ENCODE measurements at regions not wholly inside any gene's neighbourhood (a gene's known extent, or its start where the extent isn't known, plus 50 kb on each side); places are given as distances from the start of the nearest gene placed in this dataset.
"Not testable (repeated sequence)": the region's sequence is repeated elsewhere in the genome, so short reads cannot be mapped to it uniquely, and the experiment has no call there.

- no peak for DNase-seq
Observed at GRCh38 chr3:4030624-4031023, 231.4 kb downstream of the LRRN1 start.

GRCh38 chr3:4033296-4033695 lies 234.1 kb downstream of the LRRN1 start:
- no peak for DNase-seq

GRCh38 chr3:4036046-4036445 lies 236.8 kb downstream of the LRRN1 start:
- DNase-seq, result no peak

GRCh38 chr3:4038351-4038750 lies 239.1 kb downstream of the LRRN1 start:
- DNase-seq, result no peak

- DNase-seq, result no peak
Observed at GRCh38 chr3:4042070-4042469, 242.8 kb downstream of the LRRN1 start.

GRCh38 chr3:4042869-4043268 lies 243.6 kb downstream of the LRRN1 start:
- no peak for DNase-seq

GRCh38 chr3:4043867-4044575 lies 244.8 kb downstream of the LRRN1 start:
- no peak for DNase-seq

GRCh38 chr3:4044619-4045018 lies 245.4 kb downstream of the LRRN1 start:
- DNase-seq, result no peak

- no peak for DNase-seq
Observed at GRCh38 chr3:4045756-4046155, 246.5 kb downstream of the LRRN1 start.

GRCh38 chr3:4047366-4047765 lies 248.1 kb downstream of the LRRN1 start:
- DNase-seq, result no peak

GRCh38 chr3:4052706-4053105 lies 250.5 kb upstream of the SETMAR start:
- no peak for DNase-seq

- DNase-seq, result no peak
Observed at GRCh38 chr3:4053975-4054374, 249.2 kb upstream of the SETMAR start.

GRCh38 chr3:4060064-4060463 lies 243.1 kb upstream of the SETMAR start:
- DNase-seq, result no peak

- DNase-seq, result no peak
Observed at GRCh38 chr3:4060603-4061002, 242.6 kb upstream of the SETMAR start.

- DNase-seq, result no peak
Observed at GRCh38 chr3:4061195-4061594, 242.0 kb upstream of the SETMAR start.

- no peak for DNase-seq
Observed at GRCh38 chr3:4061783-4062360, 241.3 kb upstream of the SETMAR start.

GRCh38 chr3:4062621-4063020 lies 240.5 kb upstream of the SETMAR start:
- no peak for DNase-seq

GRCh38 chr3:4063916-4064574 lies 239.1 kb upstream of the SETMAR start:
- DNase-seq, result no peak

- no peak for DNase-seq
Observed at GRCh38 chr3:4065085-4065484, 238.1 kb upstream of the SETMAR start.

GRCh38 chr3:4065554-4065953 lies 237.6 kb upstream of the SETMAR start:
- DNase-seq, result no peak

GRCh38 chr3:4067893-4068292 lies 235.3 kb upstream of the SETMAR start:
- peak; percentile 2 for DNase-seq

- DNase-seq, result no peak
Observed at GRCh38 chr3:4069796-4070195, 233.4 kb upstream of the SETMAR start.

GRCh38 chr3:4071481-4072184 lies 231.5 kb upstream of the SETMAR start:
- DNase-seq, result no peak

- not testable (repeated sequence) for DNase-seq
Observed at GRCh38 chr3:4077278-4077677, 225.9 kb upstream of the SETMAR start.

Measured in midbrain (tissue), 1 donor.